ENCODE measurements at regions not wholly inside any gene's neighbourhood (a gene's known extent, or its start where the extent isn't known, plus 50 kb on each side); places are given as distances from the start of the nearest gene placed in this dataset.

DNA sequence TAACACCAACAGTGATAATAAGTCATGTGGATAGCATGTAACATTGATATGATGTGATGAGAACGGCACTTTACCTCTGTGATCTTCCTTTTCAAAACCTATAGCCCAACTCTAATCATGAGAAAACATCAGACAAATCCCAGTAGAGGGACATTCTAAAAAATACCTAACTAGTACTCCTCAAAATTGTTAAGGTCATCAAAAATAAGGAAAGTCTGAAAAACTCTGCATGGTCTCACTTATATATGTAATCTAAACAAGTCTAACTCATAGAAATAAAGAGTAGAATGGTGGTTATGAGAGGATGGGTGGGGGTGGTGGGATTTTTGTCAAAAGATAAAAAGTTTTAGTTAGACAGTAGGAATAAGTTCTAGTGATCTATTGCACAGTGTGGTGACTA lies 243.9 kb upstream of the GRIA3 start:
- Histone ChIP-seq H3K36me3 (no peaks in the 10 kb centered on the region), H3K27ac (no peak overlapping the region), H3K4me3 (no peak overlapping the region), H3K27me3 (no peaks in the 10 kb centered on the region), H3K4me1 (ENCODE audit: insufficient read depth) (no peaks in the 10 kb centered on the region), H3K9me3 (no peaks in the 10 kb centered on the region)
- 50 to 58% (median 50%) methylated on average over 1 of the region's 1 CpG for WGBS, 3 donors
- intact Hi-C loops (cut with DNase I): no loop called here
- TF ChIP-seq, protein P1, sequence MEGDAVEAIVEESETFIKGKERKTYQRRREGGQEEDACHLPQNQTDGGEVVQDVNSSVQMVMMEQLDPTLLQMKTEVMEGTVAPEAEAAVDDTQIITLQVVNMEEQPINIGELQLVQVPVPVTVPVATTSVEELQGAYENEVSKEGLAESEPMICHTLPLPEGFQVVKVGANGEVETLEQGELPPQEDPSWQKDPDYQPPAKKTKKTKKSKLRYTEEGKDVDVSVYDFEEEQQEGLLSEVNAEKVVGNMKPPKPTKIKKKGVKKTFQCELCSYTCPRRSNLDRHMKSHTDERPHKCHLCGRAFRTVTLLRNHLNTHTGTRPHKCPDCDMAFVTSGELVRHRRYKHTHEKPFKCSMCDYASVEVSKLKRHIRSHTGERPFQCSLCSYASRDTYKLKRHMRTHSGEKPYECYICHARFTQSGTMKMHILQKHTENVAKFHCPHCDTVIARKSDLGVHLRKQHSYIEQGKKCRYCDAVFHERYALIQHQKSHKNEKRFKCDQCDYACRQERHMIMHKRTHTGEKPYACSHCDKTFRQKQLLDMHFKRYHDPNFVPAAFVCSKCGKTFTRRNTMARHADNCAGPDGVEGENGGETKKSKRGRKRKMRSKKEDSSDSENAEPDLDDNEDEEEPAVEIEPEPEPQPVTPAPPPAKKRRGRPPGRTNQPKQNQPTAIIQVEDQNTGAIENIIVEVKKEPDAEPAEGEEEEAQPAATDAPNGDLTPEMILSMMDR (IDR thresholded peaks at IDR 0.05): no peak
- TF ChIP-seq EP300 (IDR thresholded peaks at IDR 0.05): no peak
- no peak for TF ChIP-seq POLR2A (IDR thresholded peaks at IDR 0.05)
- DNase-seq: no peak

DNA sequence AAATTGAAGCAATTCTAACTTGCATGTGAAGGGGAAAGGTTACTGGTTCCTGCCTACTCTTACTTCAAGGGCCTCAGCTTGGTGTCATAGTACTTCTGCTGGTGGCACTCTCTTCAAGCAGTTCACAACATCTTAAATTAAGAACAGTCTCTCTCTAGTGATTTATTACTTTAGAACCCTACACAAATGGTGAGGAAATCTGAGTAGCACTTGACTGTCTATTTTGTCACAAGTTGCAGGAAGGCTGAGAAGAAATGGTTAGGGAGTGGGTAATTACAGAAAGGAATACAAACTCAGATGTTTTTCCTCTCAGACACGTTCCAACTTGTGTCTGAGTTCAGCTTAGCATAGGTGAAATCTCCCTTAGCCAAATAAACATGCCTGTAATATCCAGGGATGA lies 242.3 kb upstream of the GRIA3 start:
- intact Hi-C loops (cut with DNase I): no loop called here

DNA sequence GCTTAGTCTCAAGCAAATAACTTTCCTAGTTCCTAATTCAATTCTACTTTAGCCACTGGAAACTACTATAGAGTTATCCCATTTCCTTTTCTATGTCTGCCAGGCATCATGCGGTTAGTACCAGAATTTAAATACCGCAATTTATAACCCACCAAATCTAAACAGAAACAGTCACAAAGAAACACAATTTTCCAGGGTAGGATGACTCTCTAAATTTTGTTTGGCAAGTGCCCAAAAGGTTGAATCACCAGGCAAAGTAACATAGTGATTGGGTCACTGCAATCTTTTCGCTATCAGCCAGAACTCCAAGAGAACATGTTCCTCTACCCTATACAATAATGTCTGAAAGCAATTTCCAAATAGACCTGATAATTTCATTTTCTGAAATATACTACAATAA lies 240.2 kb upstream of the GRIA3 start:
- H3K4me1 ChIP-seq (ENCODE audit: insufficient read depth): no peaks in the 10 kb centered on the region
- intact Hi-C loops (cut with DNase I): no loop called here
- H3K9me3 ChIP-seq: no peaks in the 10 kb centered on the region
- H3K27me3 ChIP-seq: no peaks in the 10 kb centered on the region
- no peaks in the 10 kb centered on the region for H3K36me3 ChIP-seq
- TF ChIP-seq POLR2A (IDR thresholded peaks at IDR 0.05) (no peak), EP300 (IDR thresholded peaks at IDR 0.05) (no peak)
- TF ChIP-seq, protein P1 (IDR thresholded peaks at IDR 0.05): no peak
- no peak overlapping the region for H3K4me3 ChIP-seq
- no peak for DNase-seq
- 89 to 93% (median 92%) methylated on average over 3 of the region's 3 CpGs for WGBS, 3 donors
- H3K27ac ChIP-seq: no peak overlapping the region

More for the DNA sequence above, 242.3 kb upstream of the GRIA3 start:
- 0 to 6% (median 3%) methylated on average over 1 of the region's 1 CpG for WGBS, 3 donors
- no peaks in the 10 kb centered on the region for H3K4me1 ChIP-seq (ENCODE audit: insufficient read depth)
- H3K27ac ChIP-seq: no peak overlapping the region
- no peaks in the 10 kb centered on the region for H3K36me3 ChIP-seq
- H3K4me3 ChIP-seq: no peak overlapping the region
- no peaks in the 10 kb centered on the region for H3K9me3 ChIP-seq
- H3K27me3 ChIP-seq: no peaks in the 10 kb centered on the region
- DNase-seq: no peak
- TF ChIP-seq, protein P1 (IDR thresholded peaks at IDR 0.05): no peak
- TF ChIP-seq POLR2A (IDR thresholded peaks at IDR 0.05) (no peak), EP300 (IDR thresholded peaks at IDR 0.05) (no peak)

DNA sequence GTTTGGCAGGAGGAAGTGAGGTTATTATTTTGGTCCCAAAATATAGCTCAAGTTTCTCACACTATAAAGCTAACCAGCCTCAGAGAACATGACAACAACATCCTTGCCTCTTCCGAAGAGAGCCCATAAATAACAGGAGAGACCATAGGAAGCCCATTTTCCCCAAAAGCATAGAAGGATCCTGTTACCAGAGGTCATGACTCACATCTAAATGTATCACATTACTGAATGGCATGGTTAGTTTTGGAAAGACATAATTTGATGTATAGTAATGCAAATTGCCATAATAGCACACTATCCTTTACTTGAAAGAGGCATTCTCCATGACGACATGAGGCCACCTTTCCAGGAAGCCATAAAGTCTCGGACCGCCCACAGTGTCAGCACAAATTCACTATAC lies 238.8 kb upstream of the GRIA3 start:
- 48 to 76% (median 49%) methylated on average over 4 of the region's 4 CpGs for WGBS, 3 donors
- Histone ChIP-seq H3K27ac (no peak overlapping the region), H3K27me3 (no peaks in the 10 kb centered on the region), H3K9me3 (no peaks in the 10 kb centered on the region), H3K4me1 (ENCODE audit: insufficient read depth) (no peaks in the 10 kb centered on the region), H3K4me3 (no peak overlapping the region), H3K36me3 (no peaks in the 10 kb centered on the region)
- intact Hi-C loops (cut with DNase I): no loop called here
- TF ChIP-seq EP300 (IDR thresholded peaks at IDR 0.05) (no peak), POLR2A (IDR thresholded peaks at IDR 0.05) (no peak)
- TF ChIP-seq, protein P1 (IDR thresholded peaks at IDR 0.05): no peak
- no peak for DNase-seq

DNA sequence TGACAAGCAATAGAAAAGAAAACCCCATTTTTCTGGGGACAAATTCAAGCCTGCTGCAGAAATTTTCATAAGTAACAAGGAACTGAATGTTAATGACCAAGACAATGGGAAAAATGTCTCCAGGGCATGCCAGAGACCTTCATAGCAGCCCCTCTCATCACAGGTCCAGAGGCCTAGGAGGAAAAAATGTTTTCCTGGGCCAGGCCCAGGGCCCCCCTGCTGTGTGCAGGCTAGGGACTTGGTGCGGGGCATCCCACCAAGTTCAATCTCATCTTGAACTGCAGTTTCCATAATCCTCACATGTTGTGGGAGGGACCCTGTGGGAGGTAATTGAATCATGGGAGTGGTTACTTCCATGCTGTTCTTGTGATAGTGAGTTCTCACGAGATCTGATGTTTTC lies 211.5 kb upstream of the GRIA3 start:
- no peak for DNase-seq
- 44 to 81% (median 47%) methylated on average over 2 of the region's 2 CpGs for WGBS, 3 donors

More for the DNA sequence above, 211.5 kb upstream of the GRIA3 start:
- Histone ChIP-seq H3K27me3 (no peaks in the 10 kb centered on the region), H3K27ac (no peak overlapping the region), H3K4me1 (ENCODE audit: insufficient read depth) (no peaks in the 10 kb centered on the region), H3K9me3 (no peaks in the 10 kb centered on the region), H3K4me3 (no peak overlapping the region), H3K36me3 (no peaks in the 10 kb centered on the region)
- TF ChIP-seq EP300 (IDR thresholded peaks at IDR 0.05): no peak
- TF ChIP-seq POLR2A (IDR thresholded peaks at IDR 0.05): no peak
- TF ChIP-seq, protein P1 (IDR thresholded peaks at IDR 0.05): no peak
- intact Hi-C loops (cut with DNase I): no loop called here

All from ovary (tissue), 7 donors.